ENCODE measurements at regions not wholly inside any gene's neighbourhood (a gene's known extent, or its start where the extent isn't known, plus 50 kb on each side); places are given as distances from the start of the nearest gene placed in this dataset.

- intact Hi-C loops (cut with DNase I) = no loop called here
- DNase-seq = no peak
- no peaks in the 10 kb centered on the region for H3K9me3 ChIP-seq
- H3K4me1 ChIP-seq = no peaks in the 10 kb centered on the region
- H3K4me3 ChIP-seq = no peak overlapping the region
- 76 to 91% methylated on average over 2 of the region's 2 CpGs for WGBS, 2 donors
- H3K36me3 ChIP-seq = no peaks in the 10 kb centered on the region
- H3K27me3 ChIP-seq = no peaks in the 10 kb centered on the region
- no peak overlapping the region for H3K27ac ChIP-seq
- FAIRE-seq = no peak
- ATAC-seq = no peak
- no peak for TF ChIP-seq CTCF (IDR thresholded peaks at IDR 0.05)
Measured at GRCh38 chr4:111780965-111781364, 364.3 kb upstream of the FAM241A start.

DNA sequence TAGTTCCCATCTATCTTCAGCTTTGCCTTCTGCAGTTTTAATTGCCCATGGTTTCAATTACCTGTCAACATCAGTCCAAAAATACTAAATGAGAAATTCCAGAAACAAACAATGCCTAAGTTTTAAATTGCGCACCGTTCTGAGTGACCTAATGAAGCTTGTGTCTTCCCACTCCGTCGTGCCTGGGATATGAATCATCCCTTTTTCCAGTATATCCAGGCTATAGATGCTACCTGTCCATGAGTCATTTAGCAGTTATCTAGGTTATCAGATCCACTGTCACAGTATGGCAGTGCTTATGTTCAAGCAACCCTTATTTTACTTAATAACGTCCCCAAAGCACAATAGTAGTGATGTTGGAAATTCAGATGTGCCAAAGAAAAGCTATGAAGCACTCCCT lies 363.6 kb upstream of the FAM241A start:
- no peak for FAIRE-seq

GRCh38 chr4:111788099-111788498 lies 357.2 kb upstream of the FAM241A start:
- H3K9me3 ChIP-seq = no peaks in the 10 kb centered on the region
- no peak overlapping the region for H3K27ac ChIP-seq
- no peak for FAIRE-seq
- H3K4me1 ChIP-seq = no peaks in the 10 kb centered on the region
- DNase-seq = peak in 2 of 6 donors; percentile 25 to 45
- 14 to 21% methylated on average over 21 of the region's 21 CpGs for WGBS, 2 donors
- ATAC-seq = no peak
- TF ChIP-seq CTCF (IDR thresholded peaks at IDR 0.05) = no peak
- intact Hi-C loops (cut with DNase I) = no loop called here
- no peaks in the 10 kb centered on the region for H3K36me3 ChIP-seq
- no peaks in the 10 kb centered on the region for H3K27me3 ChIP-seq
- H3K4me3 ChIP-seq = no peak overlapping the region

More for the DNA sequence above, 363.6 kb upstream of the FAM241A start:
- no peak for DNase-seq
- H3K36me3 ChIP-seq = no peaks in the 10 kb centered on the region
- H3K27me3 ChIP-seq = no peaks in the 10 kb centered on the region
- no peak overlapping the region for H3K27ac ChIP-seq
- no peak for ATAC-seq
- 64 to 71% methylated on average over 5 of the region's 5 CpGs for WGBS, 2 donors
- H3K9me3 ChIP-seq = no peaks in the 10 kb centered on the region
- H3K4me3 ChIP-seq = no peak overlapping the region
- no peak for TF ChIP-seq CTCF (IDR thresholded peaks at IDR 0.05)
- H3K4me1 ChIP-seq = no peaks in the 10 kb centered on the region
- intact Hi-C loops (cut with DNase I) = no loop called here

GRCh38 chr4:111789901-111790640 lies 355.2 kb upstream of the FAM241A start:
- no peak overlapping the region for H3K4me3 ChIP-seq
- H3K27ac ChIP-seq = no peak overlapping the region
- 79 to 85% methylated on average over 5 of the region's 5 CpGs for WGBS, 2 donors
- no peak for FAIRE-seq
- H3K9me3 ChIP-seq = no peaks in the 10 kb centered on the region
- H3K4me1 ChIP-seq = no peaks in the 10 kb centered on the region
- no peaks in the 10 kb centered on the region for H3K36me3 ChIP-seq
- no peaks in the 10 kb centered on the region for H3K27me3 ChIP-seq
- no peak for TF ChIP-seq CTCF (IDR thresholded peaks at IDR 0.05)
- intact Hi-C loops (cut with DNase I) = no loop called here
- no peak for ATAC-seq
- no peak for DNase-seq

- 28 to 52% methylated on average over 1 of the region's 1 CpG for WGBS, 2 donors
- H3K27ac ChIP-seq = no peak overlapping the region
- no peaks in the 10 kb centered on the region for H3K4me1 ChIP-seq
- no peaks in the 10 kb centered on the region for H3K9me3 ChIP-seq
- intact Hi-C loops (cut with DNase I) = no loop called here
- no peak for TF ChIP-seq CTCF (IDR thresholded peaks at IDR 0.05)
- H3K4me3 ChIP-seq = no peak overlapping the region
- no peaks in the 10 kb centered on the region for H3K36me3 ChIP-seq
- ATAC-seq (no peak), FAIRE-seq (no peak), DNase-seq (no peak)
- H3K27me3 ChIP-seq = peaks cover 0 to 8% (median 0%) of the 10 kb centered on the region in 4 donors
Measured at GRCh38 chr4:111792632-111793031, 352.6 kb upstream of the FAM241A start.
